Tongue (tissue), 1 donor: ENCODE measurements at regions not wholly inside any gene's neighbourhood (a gene's known extent, or its start where the extent isn't known, plus 50 kb on each side); places are given as distances from the start of the nearest gene placed in this dataset.

Source experiments
- DNase-seq: peaks from one replicate; pipeline ENCODE4 v3.0.0-alpha.2; 2015

DNA sequence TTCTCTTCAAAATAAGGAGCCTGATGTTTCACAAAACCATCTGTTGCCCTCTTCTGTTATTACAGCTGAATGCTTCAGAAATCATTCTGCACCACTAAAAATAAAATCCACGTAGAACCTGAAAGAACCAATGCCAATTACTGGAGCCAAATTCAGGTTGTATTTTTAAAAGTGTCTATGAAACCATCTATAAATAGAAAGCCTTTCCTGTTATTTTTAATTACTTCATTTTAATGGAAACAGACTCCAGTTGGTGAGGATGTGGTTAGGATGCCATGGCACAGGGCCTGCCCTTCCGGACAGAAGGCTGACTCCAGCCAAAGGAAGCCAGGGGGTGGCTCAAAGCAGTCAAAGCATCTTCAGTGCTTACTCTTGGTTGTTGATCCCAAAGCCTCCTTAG lies 119.8 kb downstream of the TENT4A start:
- DNase-seq: peak; percentile 18

DNA sequence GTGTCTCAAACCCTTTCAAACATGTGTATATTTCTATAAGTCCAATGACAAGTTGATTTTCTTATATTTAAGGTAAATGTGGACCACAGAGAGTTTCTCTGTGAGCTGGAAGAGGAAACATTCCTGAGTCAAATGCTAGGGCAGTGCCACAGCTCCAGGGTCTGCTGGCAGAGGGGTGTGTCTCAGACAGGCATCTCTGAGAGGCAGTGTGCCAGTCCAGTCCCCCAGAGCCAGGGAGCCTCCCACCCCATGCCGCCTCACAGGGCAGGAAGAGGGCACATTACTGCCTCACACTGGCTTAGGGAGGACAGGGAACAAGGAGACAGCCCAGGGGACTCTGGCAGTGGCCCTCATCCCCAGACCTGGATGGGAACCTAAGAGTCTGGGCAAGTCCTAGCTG lies 120.2 kb downstream of the TENT4A start:
- no peak for DNase-seq

DNA sequence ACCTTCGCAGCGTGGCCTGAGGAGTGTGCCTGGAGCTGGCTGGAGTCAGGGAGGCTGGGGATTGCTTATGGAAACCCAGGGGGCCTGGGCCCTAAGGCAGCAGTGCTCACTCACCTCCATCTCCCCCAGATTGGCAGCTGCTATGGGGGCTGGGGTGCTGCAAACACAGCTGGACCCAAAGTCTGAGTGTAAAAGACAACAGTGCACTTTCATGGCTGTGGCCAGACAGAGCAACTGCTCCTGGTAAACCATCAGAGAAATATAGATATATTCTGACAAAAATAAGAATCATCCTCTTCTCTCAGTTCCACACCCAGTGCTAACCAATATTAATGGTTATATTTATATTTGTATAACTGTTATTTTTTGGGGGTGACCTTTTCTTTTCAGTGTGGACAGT lies 123.9 kb downstream of the TENT4A start:
- no peak for DNase-seq

DNA sequence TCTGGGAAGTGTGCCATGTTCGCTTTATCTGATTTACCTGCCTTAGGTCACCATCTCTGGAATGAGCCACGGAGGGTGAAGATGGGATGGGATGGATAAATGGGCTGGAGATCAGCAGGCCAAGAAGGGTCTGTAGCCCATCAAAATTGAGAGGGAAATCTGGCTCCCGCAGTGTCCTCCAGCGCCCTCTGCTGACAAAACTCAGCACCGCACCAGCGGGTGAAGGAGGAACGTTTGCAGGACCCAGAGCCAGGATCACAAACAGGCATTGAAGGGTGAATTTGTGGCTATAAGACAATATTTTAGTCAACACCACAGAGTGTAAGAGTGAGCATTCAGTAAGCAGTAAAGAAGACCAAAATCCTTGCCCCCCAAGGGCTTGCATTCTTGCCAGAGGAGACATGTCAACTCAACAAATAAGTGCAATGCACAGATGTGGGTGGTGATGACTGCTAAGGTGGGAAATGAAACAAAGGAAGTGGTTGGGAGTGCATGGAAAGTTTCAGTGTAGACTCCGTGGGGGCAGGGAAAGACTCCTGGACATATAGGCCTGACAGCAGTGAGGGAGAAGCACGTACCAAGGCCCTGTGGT lies 124.4 kb downstream of the TENT4A start:
- DNase-seq: no peak

DNA sequence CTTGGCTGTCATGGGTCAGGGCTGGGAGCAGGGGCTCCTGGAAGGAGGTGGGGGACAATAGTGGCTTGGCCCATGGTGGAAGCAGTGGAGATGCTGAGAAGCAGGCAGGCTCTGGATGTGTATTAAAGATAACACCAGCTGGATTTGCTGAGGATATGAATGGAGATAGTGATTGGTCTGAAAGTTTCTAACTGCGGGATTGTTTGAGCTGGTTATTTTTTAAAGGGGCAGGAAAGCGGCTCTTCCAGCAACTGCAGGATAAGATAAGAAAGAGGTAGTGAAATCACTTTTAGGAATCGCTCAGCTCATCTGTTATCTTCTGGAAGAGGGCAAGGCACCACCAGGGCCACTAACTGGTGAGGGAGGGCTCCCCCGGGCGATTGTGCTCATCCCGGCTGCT lies 125.5 kb downstream of the TENT4A start:
- no peak for DNase-seq

DNA sequence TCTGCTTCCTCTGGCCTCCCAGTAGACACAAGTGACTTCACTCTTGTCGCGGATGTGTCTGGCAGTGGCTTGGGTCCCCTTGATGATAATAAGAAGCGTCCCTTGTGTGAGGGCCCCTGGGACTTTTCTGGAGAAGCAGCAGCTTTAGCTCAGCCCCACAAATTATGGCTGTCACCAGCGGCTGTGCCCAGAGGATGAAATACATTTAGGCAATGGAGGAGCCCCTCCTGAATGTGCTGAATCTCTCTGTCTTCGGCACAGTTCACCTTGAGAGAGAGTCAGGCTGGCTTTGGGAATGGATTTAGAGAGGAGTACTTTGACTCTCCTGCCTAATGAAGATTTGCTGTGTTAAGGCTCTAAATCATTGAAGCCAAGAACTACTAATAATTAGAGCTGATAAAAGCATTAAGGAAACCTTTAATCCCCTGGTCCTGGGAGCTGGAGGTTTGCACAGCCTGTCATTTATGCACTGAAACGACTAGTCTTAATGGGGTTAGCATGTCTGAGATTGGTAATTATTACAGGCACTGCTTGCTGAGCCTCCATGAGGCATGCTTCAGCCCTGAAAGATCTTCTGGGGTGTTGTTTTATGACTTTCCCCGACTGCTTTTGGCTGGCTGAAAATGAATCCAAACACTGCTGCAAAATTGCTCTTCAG lies 127.0 kb downstream of the TENT4A start:
- no peak for DNase-seq

DNA sequence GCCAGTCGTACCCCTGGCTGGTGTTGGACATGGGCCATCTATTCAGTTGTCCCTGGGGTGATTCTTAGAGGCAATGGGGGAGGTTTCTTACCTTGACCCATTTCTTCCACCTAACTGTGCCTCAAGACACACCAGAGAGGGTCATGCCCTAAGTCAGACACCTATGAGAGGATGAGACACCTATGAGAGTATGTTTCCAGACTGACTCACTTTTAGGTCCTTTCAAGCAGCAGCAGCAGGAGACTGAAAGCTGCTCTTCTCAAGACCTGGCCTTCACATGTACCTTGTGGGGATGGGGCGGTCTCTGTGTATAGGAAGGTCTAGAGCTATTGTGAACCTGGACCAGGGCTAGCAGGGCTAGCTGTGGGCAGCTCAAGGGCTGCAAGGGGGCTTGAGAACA lies 130.1 kb downstream of the TENT4A start:
- no peak for DNase-seq

DNA sequence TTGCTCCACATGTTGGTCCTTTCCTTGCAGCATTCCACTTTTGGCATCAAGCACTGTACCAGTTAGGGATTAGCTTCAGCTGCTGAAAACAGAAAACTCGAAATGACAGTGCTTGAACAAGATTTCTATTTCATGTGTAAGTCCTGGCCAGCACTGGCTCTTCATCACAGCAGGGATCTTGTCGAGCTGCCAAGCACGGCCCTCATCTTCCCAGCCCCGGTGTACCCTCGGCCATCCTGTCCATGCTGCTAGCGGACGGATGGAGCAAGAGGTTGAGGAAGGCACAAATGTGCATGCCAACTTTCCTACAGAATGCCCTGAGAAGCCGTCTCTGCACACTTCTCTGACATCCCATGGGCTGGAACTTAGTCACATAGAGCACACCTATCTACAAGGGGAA lies 130.6 kb downstream of the TENT4A start:
- DNase-seq: no peak

DNA sequence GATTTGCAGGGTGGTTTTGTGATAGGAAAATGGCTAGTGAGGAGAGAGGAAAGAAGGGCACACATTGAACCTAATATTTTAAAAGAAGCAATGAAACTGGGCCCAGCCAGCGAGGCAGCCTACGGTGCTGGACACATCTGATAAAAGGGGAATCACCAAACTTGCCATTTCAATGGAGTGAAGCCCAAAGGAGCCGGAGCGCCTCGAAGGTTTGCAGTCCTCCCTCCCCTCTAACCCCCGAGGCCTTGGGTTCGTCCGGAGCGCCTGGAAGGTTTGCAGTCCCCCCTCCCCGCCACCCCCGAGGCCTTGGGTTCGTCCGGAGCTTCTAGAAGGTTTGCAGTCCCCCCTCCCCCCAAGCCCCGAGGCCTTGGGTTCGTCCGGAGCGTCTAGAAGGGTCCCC lies 132.6 kb downstream of the TENT4A start:
- DNase-seq: no peak

DNA sequence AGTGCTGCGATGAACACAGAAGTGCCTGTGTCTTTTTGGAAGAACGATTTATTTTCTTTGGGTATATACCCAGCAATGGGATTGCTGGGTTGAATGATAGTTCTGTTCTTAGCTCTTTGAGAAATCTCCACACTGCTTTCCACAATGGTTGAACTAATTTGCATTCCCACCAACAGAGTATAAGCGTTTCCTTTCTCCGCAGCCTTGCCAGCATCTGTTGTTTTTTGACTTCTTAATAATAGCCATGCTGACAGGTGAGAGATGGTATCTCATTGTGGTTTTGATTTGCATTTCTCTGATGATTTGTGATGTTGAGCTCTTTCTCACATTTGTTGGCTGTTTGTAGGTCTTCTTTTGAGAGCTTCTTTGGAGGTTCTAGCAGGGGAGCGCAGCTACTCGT lies 134.6 kb downstream of the TENT4A start:
- no peak for DNase-seq

DNA sequence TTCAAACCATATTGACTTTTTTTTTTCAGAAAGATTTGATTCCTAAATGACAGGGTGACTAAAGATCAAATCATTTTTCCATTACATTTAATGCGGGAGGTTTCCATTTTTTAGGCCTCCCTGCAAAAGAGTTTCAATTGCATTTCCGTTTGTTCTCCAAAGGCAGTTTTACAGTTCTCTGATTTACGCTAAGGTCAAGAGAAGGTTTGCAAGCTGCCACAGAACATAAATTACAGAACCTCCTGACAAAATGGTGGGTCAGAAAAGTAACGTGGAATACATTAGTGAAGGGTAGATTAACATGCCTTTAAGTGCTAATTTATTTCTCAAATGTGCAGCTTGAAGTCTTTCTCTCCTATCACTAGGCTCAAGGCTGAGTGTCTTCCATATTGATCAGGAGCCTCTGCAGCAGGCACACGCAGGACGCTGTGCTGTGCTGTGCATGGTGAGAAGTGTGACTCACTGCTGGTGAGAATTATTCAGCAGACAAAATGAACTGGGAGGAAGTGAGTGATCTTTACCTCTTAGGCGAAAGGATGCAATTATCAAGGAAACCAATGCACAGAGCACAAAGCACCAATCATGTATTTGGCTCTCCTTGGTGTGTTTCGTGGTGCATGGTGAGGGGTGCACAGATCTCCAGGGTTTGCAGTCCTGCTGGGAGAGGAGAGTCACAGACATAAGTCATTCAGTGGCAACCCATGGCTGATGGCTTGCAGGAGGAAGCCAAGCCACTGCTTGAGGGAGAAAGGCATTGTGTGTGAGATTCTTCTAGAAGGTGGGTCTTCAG lies 136.3 kb downstream of the TENT4A start:
- DNase-seq: no peak

DNA sequence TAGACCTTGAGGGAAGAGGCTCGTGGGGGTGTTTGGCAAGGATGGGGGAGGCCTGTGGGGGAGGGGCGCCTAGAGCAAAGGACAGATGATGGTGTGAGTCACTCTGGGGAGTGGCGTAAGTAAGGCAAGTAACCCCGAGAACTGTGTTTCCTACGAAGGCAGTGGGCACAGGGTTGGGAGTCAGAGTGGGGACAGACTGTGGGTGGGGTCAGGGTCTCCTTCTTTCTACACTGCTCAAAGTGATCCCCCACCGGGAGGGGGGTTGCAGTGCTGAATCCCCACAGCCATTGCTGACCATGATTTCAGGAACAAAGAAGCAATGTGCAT lies 136.8 kb downstream of the TENT4A start:
- no peak for DNase-seq

DNA sequence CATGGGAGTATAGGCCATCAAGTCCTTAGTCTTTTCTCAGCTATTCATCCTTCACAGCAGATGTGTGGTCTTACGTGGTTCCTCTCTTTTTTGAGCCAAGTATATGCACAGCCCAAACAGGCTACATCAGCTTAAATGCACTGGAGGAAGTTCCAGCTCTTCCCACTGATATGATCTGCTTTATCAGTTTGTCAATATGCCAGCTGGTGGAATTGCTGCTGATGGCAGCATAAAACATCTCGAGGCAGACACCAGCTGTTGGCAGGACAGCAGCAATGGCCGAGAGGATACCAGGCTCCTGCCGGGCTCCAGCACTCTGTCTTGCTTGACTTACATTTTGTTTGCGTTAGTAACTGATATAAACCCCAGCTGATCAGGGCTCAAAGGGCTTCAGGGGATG lies 143.4 kb downstream of the TENT4A start:
- DNase-seq: no peak

DNA sequence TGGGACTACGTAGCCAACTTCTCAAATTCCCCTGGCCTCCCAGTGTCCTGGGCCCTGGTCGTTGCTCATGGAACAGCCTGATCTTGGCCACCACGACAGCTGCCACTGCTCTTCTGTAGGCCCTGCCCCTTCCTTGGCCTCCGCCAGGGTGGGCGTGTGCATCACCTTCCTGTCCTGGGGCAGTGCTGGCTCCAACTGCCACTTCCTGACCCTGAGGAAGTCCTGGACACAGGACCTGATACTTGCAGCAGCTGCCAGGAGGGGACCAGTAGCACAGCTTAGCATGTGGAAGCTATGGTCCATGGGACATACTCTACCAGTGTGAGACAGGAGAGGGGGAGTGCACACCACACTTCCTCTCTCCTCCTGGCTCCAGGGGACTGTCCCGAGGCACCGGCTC lies 145.2 kb downstream of the TENT4A start:
- DNase-seq: peak; percentile 12

DNA sequence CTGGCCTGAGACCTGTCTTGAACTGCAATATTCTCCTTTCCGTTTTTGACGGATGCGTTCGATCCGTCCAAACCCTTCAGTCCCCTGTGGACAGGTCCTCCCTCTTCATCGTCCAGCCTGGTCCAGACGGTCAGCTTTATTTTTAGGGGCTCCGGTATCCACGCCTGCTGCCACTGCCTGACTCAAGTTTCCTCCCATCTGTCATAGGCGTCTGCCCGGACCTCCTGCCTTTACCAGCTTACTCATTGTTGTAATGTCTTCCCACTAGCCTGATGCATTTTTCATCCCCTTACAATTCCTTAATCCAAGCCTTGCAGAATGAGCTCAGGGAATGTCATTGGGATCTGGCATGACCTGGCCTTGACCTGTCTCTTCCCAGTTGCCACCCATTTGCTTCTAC lies 145.8 kb downstream of the TENT4A start:
- DNase-seq: no peak

DNA sequence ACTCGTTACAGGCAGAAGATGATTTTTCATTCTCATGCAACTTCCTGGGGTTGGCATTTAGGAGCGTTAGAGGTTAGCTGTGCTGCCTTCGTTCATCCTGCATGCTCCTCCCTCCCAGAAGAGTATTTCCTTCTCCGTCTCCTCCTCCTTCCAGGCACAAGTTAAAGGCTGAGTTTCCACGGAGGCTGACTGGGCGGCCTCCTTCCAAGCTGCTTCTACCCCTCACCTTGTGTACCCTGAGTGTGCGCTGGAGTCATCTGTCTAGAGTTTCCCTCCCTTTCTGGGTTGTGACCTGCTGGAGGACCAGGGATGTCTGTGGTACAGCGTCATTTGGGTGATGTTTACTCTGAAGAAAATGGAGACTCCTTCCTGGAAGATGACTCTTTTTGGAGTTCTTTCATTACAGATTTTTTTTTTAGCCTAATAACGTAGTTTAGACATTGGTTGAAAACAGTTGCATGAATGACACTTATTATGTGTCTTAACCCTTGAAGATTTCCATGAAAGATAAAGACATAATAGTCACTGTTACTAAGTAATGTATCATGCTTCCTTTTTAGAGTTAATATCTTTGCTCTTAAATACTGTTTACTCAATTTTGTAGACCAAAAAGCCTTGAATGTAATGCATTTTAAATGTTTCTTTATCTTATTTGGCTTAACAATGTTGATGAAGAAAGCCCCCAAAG lies 146.9 kb downstream of the TENT4A start:
- DNase-seq: no peak

DNA sequence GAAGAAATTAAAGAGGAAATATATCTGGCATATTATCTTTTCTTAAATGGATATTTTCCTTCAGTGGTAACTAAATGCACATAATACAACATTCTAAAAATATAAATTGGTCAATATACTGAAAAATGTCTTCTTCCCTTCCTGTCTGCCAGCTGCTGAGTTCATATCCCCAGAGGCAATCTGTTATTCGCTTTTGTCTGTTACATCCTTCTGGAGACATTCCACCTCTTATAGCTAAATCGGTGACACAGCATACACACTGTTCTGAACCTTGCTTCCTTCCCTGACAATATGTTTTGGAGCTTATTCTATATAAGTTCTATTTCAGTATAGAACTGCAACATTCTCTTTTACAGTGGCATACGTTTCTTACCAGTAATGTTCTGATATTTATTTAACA lies 147.8 kb downstream of the TENT4A start:
- no peak for DNase-seq

DNA sequence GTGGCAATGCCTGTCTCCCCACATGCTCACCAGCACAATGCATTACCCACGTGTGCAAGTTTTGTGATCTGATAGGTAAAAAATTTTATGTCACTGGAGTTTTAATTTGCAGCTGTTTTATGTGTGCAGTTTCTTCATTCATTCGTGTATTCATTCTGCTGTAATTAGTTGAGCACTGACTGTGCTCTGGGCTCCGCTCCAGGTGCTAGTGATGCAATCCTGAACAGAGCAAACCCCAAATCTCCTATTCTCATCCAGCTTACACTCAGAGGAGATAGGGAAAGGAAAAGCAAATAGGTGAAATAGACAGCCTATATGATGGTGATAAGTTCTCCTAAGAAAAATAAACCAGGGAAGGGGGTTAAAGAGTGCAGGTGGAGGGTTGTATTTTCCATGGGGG lies 148.4 kb downstream of the TENT4A start:
- no peak for DNase-seq

DNA sequence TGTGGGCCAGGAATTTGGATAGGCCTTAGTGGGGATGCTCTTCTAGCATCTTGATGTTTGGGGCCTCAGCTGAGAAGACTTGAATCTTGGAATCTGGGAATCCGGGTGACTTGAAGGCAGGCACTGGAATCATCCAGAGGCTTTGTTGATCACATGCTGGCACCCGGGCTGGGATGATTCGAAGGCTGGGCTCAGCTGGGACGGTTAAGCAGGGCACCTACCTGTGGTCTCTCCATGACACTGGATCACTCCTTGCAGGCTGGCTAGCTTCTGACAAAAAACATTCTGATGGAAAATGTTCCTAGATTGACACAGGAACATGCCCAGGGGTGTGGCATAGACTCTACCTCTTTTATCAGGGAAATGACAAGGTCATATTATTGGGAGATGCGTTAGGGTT lies 149.1 kb downstream of the TENT4A start:
- DNase-seq: no peak

DNA sequence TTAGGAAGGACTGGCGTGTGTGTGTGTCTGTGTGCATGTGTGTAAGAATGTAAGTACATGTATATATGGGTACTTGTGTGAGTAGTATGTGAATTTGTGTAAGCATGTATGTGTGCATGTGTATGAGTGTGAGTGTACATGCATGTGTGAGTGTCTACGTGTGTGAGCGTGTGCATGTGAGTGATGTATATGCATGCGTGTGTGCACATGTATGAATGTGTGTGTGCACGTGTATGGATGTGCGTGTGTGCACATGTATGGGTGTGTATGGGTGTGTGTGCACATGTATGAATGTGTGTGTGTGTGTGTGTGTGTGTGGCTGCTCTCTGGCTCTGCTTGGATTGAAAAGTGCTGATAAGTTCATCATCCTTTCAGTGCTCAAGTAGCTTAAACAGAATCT lies 154.5 kb downstream of the TENT4A start:
- DNase-seq: no peak

DNA sequence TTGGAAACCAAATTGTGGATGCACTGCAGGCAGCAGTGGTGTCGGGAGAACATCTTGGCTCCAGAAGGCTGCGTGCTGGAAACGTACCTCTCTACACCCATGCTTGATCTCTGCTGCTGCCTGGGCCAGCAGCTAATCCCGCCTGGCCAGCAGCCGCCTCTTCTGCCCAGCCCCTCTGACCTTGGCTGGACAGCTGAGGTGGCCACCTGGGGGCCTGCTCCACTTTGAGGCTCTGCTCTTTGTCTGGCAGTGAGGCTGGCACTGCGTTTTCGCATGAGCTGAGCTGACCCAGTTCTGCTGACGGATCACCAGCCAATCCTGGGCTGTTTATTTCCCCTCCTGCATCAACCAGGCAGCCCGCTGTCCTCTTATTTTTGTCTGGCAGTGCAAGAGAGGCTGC lies 154.9 kb downstream of the TENT4A start:
- no peak for DNase-seq

DNA sequence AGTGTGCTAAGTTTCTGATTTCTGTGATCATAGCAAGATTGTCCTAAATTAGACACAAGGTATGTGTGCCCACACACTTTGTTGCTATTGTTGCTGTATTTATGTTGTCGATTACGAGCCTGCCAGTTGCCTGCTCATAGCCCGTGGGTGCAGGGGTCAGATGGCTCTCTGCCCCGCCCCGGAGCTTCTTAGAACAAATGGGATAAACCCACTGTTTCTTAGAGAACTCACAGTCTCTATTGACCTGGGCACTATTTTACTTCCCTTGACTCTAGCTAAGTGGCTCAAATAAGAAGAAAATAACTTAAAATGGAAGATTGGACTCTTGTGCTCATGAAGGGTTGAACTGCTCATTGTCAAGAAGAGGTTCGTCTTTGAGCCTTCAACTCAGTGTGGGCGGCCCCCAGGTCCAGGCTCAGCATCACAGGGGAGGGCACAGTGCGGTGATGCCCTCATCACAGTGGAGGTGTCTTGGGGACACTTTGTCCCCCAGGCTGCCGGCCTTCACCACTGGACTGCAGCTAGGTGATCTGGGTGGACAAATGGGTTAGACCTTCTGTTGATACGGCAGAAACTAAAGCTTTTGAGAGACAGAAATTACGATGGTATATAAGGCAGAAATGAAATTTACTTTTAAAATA lies 155.5 kb downstream of the TENT4A start:
- DNase-seq: no peak

DNA sequence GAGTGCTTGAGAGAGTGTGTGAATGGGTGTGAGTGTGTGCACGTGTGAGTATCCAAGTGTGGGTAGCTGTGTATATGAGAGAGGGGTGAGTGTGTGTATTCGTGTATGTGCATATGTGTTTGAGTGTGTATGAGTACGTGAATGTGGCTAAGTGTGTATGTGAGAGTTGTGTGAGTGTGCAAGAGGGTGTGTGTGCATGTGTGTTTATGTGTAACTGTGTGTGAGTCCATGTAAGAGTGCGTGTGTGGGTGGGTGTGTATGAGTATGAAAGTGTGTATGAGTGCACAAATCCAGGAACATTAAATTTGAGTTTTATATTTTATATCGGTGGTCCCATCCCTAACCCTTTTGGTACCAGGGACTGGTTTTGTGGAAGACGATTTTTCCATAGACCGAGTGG lies 156.4 kb downstream of the TENT4A start:
- no peak for DNase-seq
